Activated gamma-delta T cell treated with Interleukin-2 at 50 U/mL for 16 hours (primary cell): ENCODE measurements at regions not wholly inside any gene's neighbourhood (a gene's known extent, or its start where the extent isn't known, plus 50 kb on each side); places are given as distances from the start of the nearest gene placed in this dataset.

Experiments
- DNase-seq: peaks from one replicate; pipeline ENCODE4 v3.0.0-alpha.2; 2020

DNA sequence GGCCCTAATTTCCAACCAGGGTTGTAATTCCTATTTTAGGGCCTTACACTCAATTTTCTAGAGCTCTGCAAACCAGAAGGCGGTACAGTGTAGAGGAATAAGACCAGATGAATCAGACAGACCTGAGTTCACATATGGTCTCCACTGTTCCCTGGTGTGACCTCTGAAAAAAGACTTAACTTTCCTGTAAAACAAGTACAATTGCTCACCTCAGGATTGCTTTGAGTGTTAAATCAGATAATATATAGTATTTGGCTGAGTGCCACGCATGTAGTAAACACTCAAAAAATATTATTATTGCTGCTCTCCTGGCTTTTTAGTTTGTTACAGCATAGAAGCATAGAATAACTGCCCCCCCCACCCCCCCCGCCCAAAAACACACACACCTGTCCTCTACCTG lies 51.0 kb upstream of the STT3B start:
- DNase-seq, result no peak

DNA sequence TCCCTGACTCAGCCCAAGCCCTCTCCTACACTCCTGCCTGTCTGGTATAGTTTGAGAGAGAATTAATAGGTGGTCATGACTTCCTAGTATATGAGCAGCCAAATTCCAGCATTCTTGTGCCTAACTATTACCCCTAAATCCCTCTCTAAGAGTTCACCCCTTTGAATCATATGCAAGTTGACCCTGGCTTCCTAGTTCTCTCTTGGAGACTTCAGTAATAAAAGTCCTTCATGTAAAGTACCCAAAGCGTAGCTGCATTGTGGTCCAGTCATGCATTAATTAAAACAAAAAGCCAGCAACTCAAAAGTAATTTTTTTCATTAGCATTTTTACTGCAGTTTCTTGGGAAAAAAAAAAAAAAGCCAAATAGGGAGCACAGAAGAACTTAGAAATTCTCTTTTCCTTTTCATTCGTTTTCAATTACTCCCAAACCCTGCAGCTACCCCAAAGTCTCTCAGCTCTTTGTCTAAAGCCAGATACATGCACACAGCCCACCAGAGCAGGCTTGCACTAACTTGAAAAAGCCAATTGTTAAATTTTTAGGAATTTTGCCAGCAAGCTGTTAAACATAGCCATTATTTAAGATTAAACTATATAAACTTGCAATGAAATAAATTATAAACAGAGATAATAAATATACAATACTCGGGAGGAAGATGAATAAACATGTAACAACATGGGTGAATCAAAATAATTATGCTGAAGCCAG lies 50.1 kb upstream of the STT3B start:
- DNase-seq, result no peak
